Superior temporal gyrus (tissue), 1 donor: ENCODE measurements at regions not wholly inside any gene's neighbourhood (a gene's known extent, or its start where the extent isn't known, plus 50 kb on each side); places are given as distances from the start of the nearest gene placed in this dataset.
A peak's percentile ranks its signal among the peaks of the same experiment; 100 is the strongest.

Experiments used
- DNase-seq: peaks from one replicate; pipeline ENCODE4 v3.0.0-alpha.2; 2016; ENCODE audit errors: extremely low spot score

GRCh38 chr6:133183691-133184090 is 57.5 kb upstream of the EYA4 start:
- no peak for DNase-seq

GRCh38 chr6:133184798-133185372 is 56.3 kb upstream of the EYA4 start:
- peak; percentile 73 for DNase-seq

GRCh38 chr6:133185731-133186130 is 55.4 kb upstream of the EYA4 start:
- no peak for DNase-seq

- no peak for DNase-seq
Observed at GRCh38 chr6:133187114-133187513, 54.0 kb upstream of the EYA4 start.

- no peak for DNase-seq
Observed at GRCh38 chr6:133187657-133188453, 53.3 kb upstream of the EYA4 start.

GRCh38 chr6:133190912-133191311 is 50.2 kb upstream of the EYA4 start:
- DNase-seq: no peak

GRCh38 chr6:133191323-133191722 is 49.8 kb upstream of the EYA4 start:
- no peak for DNase-seq
